Retinal pigment epithelial cell (primary cell): ENCODE measurements at regions not wholly inside any gene's neighbourhood (a gene's known extent, or its start where the extent isn't known, plus 50 kb on each side); places are given as distances from the start of the nearest gene placed in this dataset.

Experiments used
- DNase-seq: peaks from one replicate; pipeline ENCODE4 v3.0.0-alpha.2; 2010; ENCODE audit warnings: low read depth
- H3K4me3 ChIP-seq: 2 replicates; pipeline ENCODE4 v1.5.1; 2011; ENCODE audit warnings: mild to moderate bottlenecking, low read length, control low read depth, moderate library complexity
- CTCF ChIP-seq: conservative IDR thresholded peaks from 2 replicates; pipeline ENCODE4 v1.5.1; 2011; ENCODE audit warnings: low read depth, low read length, control low read depth, inconsistent platforms

GRCh38 chr4:29002151-29002550 lies 1718.0 kb upstream of the PCDH7 start:
- H3K4me3 ChIP-seq = no peak overlapping the region
- TF ChIP-seq CTCF = no peak
- no peak for DNase-seq

GRCh38 chr4:29005838-29006237 lies 1714.3 kb upstream of the PCDH7 start:
- DNase-seq = no peak
- no peak for TF ChIP-seq CTCF
- no peak overlapping the region for H3K4me3 ChIP-seq

GRCh38 chr4:29009908-29010307 lies 1710.3 kb upstream of the PCDH7 start:
- H3K4me3 ChIP-seq = no peak overlapping the region
- no peak for DNase-seq
- TF ChIP-seq CTCF = no peak

GRCh38 chr4:29013341-29013740 lies 1706.8 kb upstream of the PCDH7 start:
- no peak for DNase-seq
- H3K4me3 ChIP-seq = no peak overlapping the region
- TF ChIP-seq CTCF = no peak

GRCh38 chr4:29014555-29014954 lies 1705.6 kb upstream of the PCDH7 start:
- no peak overlapping the region for H3K4me3 ChIP-seq
- no peak for TF ChIP-seq CTCF

GRCh38 chr4:29033703-29034102 lies 1686.5 kb upstream of the PCDH7 start:
- no peak for DNase-seq
- no peak overlapping the region for H3K4me3 ChIP-seq
- no peak for TF ChIP-seq CTCF

More at GRCh38 chr4:29014555-29014954, 1705.6 kb upstream of the PCDH7 start:
- no peak for DNase-seq

- no peak for DNase-seq
- H3K4me3 ChIP-seq = no peak overlapping the region
- TF ChIP-seq CTCF = no peak
Observed at GRCh38 chr4:29037501-29037900, 1682.7 kb upstream of the PCDH7 start.
